HUES64 (cell line): ENCODE measurements at regions not wholly inside any gene's neighbourhood (a gene's known extent, or its start where the extent isn't known, plus 50 kb on each side); places are given as distances from the start of the nearest gene placed in this dataset.
"Not testable (repeated sequence)": the region's sequence is repeated elsewhere in the genome, so short reads cannot be mapped to it uniquely, and the experiment has no call there.

Experiments
- H3K27ac ChIP-seq: 2 replicates; pipeline ENCODE4 v1.7.0; 2013; ENCODE audit warnings: low read depth, low read length, inconsistent platforms
- H3K27me3 ChIP-seq: 2 replicates; pipeline ENCODE4 v1.6.1; 2013; ENCODE audit warnings: mild to moderate bottlenecking, low read length; ENCODE audit not compliant: insufficient read depth
- H3K36me3 ChIP-seq: 2 replicates; pipeline ENCODE4 v1.6.1; 2013; ENCODE audit warnings: mild to moderate bottlenecking, low read length; ENCODE audit not compliant: insufficient read depth
- H3K4me1 ChIP-seq: 2 replicates; pipeline ENCODE4 v1.6.1; 2013; ENCODE audit warnings: mild to moderate bottlenecking, low read length, moderate library complexity; ENCODE audit not compliant: insufficient read depth
- H3K4me3 ChIP-seq: 2 replicates; pipeline ENCODE4 v1.5.1; 2013; ENCODE audit warnings: mild to moderate bottlenecking, low read length, moderate library complexity
- H3K9ac ChIP-seq: 2 replicates; pipeline ENCODE4 v1.6.1; 2013; ENCODE audit warnings: mild to moderate bottlenecking, low read depth, low read length
- H3K9me3 ChIP-seq: 2 replicates; pipeline ENCODE4 v1.6.1; 2013; ENCODE audit warnings: low read depth, low read length; ENCODE audit not compliant: insufficient read depth
- WGBS: fragments of 150-250, 120-280 bp; methylation state at CpG from one replicate; pipeline ENCODE4 v1.1.7; 2013; ENCODE audit warnings: missing lambda C conversion rate; 5-methylcytosine and 5-hydroxymethylcytosine counted together

DNA sequence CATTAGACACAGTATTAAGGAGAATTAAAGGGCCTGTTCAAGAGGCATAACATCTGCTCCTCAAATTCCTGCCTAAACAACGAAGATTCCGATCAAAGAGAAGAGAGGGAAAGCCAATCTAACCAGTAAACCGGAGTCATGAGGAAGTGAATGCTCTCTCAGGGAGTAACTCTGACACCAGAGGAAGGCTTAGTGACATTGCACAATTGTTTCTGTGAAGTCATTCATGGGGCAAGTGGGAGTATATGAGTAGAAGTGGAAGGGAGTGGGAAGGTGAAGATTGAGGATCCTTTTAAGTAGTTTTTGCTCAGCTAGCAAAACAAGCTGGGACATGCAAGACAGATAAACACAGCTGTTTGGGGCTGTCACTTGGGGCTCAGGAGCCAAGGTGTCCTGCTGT, 136.4 kb upstream of the FAM174A start:
- not testable (repeated sequence) for H3K27me3 ChIP-seq, H3K9me3 ChIP-seq, H3K36me3 ChIP-seq, H3K4me1 ChIP-seq, H3K27ac ChIP-seq, H3K9ac ChIP-seq, H3K4me3 ChIP-seq
- WGBS, result 80% methylated on average over 1 of the region's 3 CpGs

DNA sequence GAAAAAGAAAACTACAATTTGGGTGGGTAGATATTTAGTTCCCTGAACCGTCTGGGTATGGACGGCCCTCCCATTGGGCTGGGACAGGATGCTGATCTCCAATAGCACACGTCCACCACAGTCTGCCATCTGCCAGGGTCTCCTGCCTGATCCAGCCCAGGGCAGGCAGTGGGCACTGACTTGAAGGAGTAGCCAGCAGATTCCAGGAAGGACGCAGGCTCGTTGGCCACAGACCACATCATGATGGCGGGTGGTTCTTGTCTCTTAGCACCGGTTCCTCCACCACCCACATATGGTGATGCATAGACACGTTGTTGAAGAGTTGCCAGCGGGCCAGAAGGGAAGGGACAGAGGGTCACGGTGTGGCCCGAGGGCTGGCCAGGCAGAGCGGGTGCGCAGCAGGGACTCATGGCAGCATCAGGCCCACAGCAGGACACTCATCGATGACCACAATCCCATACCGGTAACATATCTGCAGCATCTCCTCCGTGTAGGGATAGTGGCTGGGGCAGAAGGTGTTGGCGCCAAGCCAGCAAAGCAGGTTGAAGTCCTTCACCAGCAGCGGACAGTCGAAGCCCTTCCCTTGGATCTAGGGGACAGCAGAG, 155.8 kb upstream of the FAM174A start:
- H3K4me3 ChIP-seq, H3K4me1 ChIP-seq, H3K27ac ChIP-seq, H3K27me3 ChIP-seq, H3K9me3 ChIP-seq, H3K36me3 ChIP-seq, H3K9ac ChIP-seq: not testable (repeated sequence)
- 94% methylated on average over 8 of the region's 19 CpGs for WGBS

GRCh38 chr5:100364757-100365478, 170.3 kb upstream of the FAM174A start:
- not testable (repeated sequence) for H3K4me1 ChIP-seq, H3K36me3 ChIP-seq

DNA sequence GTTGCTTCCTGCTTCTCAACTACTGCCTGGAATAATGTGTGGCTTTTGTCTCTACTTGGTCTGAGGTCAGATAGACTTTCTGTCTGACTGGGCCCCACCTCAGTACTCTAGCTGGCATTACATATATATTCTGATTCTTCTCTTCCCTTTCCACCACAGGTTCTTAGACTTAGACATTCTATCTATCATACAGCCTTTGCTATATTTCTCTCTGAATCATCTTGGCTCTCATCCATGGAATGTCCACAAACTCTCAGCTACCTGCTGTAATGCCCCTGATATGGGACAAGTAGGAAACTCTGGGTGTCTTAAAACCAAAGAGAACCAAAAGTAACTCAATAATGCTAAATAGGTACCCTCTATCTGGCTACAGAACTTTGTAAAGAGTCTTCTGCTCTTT, 170.8 kb upstream of the FAM174A start:
- H3K27ac ChIP-seq, H3K27me3 ChIP-seq, H3K9ac ChIP-seq, H3K36me3 ChIP-seq, H3K4me1 ChIP-seq, H3K9me3 ChIP-seq, H3K4me3 ChIP-seq: not testable (repeated sequence)

More at GRCh38 chr5:100364757-100365478, 170.3 kb upstream of the FAM174A start:
- H3K9ac ChIP-seq, H3K27me3 ChIP-seq, H3K27ac ChIP-seq, H3K4me3 ChIP-seq, H3K9me3 ChIP-seq: not testable (repeated sequence)
- WGBS, result 89% methylated on average over 3 of the region's 5 CpGs

- not testable (repeated sequence) for H3K9ac ChIP-seq, H3K9me3 ChIP-seq, H3K36me3 ChIP-seq, H3K27ac ChIP-seq, H3K4me1 ChIP-seq, H3K4me3 ChIP-seq, H3K27me3 ChIP-seq
- WGBS, result no CpG with 5 or more reads among the region's 1 CpG
These were observed 175.2 kb upstream of the FAM174A start for GRCh38 chr5:100359998-100360397.

GRCh38 chr5:100346269-100346668, 188.9 kb upstream of the FAM174A start:
- 100% methylated on average over 1 of the region's 2 CpGs for WGBS
- H3K27me3 ChIP-seq, H3K9ac ChIP-seq, H3K4me3 ChIP-seq, H3K4me1 ChIP-seq, H3K27ac ChIP-seq, H3K9me3 ChIP-seq, H3K36me3 ChIP-seq: not testable (repeated sequence)

- not testable (repeated sequence) for H3K4me1 ChIP-seq, H3K4me3 ChIP-seq, H3K9ac ChIP-seq, H3K9me3 ChIP-seq, H3K36me3 ChIP-seq, H3K27me3 ChIP-seq, H3K27ac ChIP-seq
- no CpG with 5 or more reads among the region's 3 CpGs for WGBS
These were observed 193.7 kb upstream of the FAM174A start for GRCh38 chr5:100341485-100341884.

DNA sequence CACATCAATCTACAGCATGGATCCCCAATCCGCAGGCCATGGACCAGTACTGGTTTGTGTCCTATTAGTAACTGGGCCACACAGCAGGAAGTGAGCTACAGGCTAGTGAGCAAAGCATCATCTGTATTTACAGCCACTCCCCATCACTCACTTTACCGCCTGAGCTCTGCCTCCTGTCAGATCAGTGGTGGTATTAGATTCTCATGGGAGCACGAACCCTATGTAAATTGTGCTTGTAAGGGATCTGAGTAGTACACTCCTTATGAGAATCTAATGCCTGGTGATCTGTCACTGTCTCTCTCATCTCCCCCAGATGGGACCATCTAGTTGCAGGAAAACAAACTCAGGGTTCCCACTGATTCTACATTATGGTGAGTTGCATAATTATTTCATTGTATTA, 212.7 kb upstream of the FAM174A start:
- WGBS, result 74% methylated on average over 2 of the region's 3 CpGs
- no peak overlapping the region for H3K27ac ChIP-seq
- H3K9me3 ChIP-seq, result no peaks in the 10 kb centered on the region

GRCh38 chr5:100319885-100320284, 215.3 kb upstream of the FAM174A start:
- H3K27ac ChIP-seq, result no peak overlapping the region
- H3K9ac ChIP-seq, result no peak overlapping the region
- 0 out of 2 replicates have a peak, but pooled peaks cover 5% of the 10 kb centered on the region for H3K9me3 ChIP-seq
- H3K4me3 ChIP-seq, result no peak overlapping the region
- WGBS, result no CpG with 5 or more reads among the region's 2 CpGs
- no peaks in the 10 kb centered on the region for H3K27me3 ChIP-seq
- H3K4me1 ChIP-seq, result no peaks in the 10 kb centered on the region
- no peaks in the 10 kb centered on the region for H3K36me3 ChIP-seq

More for the DNA sequence above, 212.7 kb upstream of the FAM174A start:
- Histone ChIP-seq H3K36me3 (no peaks in the 10 kb centered on the region), H3K27me3 (no peaks in the 10 kb centered on the region), H3K9ac (no peak overlapping the region), H3K4me1 (no peaks in the 10 kb centered on the region), H3K4me3 (no peak overlapping the region)

DNA sequence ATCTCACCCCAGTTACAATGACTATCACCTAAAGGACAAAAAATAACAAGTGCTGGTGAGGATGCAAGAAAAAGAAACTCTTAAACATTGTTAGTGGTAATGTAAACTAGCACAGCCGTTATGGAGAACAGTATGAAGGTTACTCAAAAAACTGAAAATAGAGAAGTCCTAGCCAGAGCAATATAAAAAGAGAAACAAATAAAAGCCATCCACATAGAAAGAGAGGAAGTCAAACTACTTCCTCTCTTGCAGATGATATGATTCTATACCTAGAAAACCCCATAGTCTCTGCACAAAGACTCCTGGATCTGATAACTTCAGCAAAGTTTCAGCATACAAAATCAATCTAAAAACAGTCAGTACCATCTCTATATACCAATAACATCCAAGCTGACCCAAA, 221.5 kb upstream of the FAM174A start:
- 100% methylated on average over 1 of the region's 1 CpG for WGBS
- Histone ChIP-seq H3K27ac (no peak overlapping the region), H3K27me3 (no peaks in the 10 kb centered on the region), H3K9ac (no peak overlapping the region), H3K4me3 (no peak overlapping the region), H3K4me1 (no peaks in the 10 kb centered on the region), H3K9me3 (0 out of 2 replicates have a peak, but pooled peaks cover 5% of the 10 kb centered on the region), H3K36me3 (no peaks in the 10 kb centered on the region)

GRCh38 chr5:100311806-100312205, 223.4 kb upstream of the FAM174A start:
- Histone ChIP-seq H3K36me3 (no peaks in the 10 kb centered on the region), H3K27me3 (no peaks in the 10 kb centered on the region), H3K4me3 (no peak overlapping the region), H3K4me1 (no peaks in the 10 kb centered on the region), H3K9ac (no peak overlapping the region), H3K27ac (no peak overlapping the region), H3K9me3 (0 out of 2 replicates have a peak, but pooled peaks cover 5% of the 10 kb centered on the region)
- no CpG with 5 or more reads among the region's 1 CpG for WGBS

- no peak overlapping the region for H3K9ac ChIP-seq
- H3K4me1 ChIP-seq, result no peaks in the 10 kb centered on the region
- H3K36me3 ChIP-seq, result no peaks in the 10 kb centered on the region
- H3K27me3 ChIP-seq, result no peaks in the 10 kb centered on the region
- no peak overlapping the region for H3K4me3 ChIP-seq
- H3K9me3 ChIP-seq, result no peaks in the 10 kb centered on the region
- H3K27ac ChIP-seq, result no peak overlapping the region
These were observed 229.2 kb upstream of the FAM174A start for GRCh38 chr5:100306000-100306399.
